Stimulated activated memory B cell treated with anti-CD40 and anti-IgM and Interleukin-4, amounts not matched to agents 10 μg/mL and 1 μg/mL and 100 μg/mL, for 72 hours (primary cell): ENCODE measurements at regions not wholly inside any gene's neighbourhood (a gene's known extent, or its start where the extent isn't known, plus 50 kb on each side); places are given as distances from the start of the nearest gene placed in this dataset.

Experiments used
- ATAC-seq: fragments of 150-1000 bp; cut with Tn5 transposase; 2 replicates; pipeline ENCODE4 v1.10.0; 2021
- H3K27ac Mint-ChIP-seq: one replicate; pipeline ENCODE4 v1.8.0; 2022; ENCODE audit warnings: mild to moderate bottlenecking, mixed read lengths
- H3K27me3 Mint-ChIP-seq: one replicate; pipeline ENCODE4 v1.8.0; 2022; ENCODE audit warnings: mixed read lengths
- H3K36me3 Mint-ChIP-seq: one replicate; pipeline ENCODE4 v1.8.0; 2022; ENCODE audit warnings: mixed read lengths
- H3K4me1 Mint-ChIP-seq: one replicate; pipeline ENCODE4 v1.8.0; 2022; ENCODE audit warnings: mixed read lengths
- H3K4me3 Mint-ChIP-seq: one replicate; pipeline ENCODE4 v1.8.0; 2022; ENCODE audit warnings: mild to moderate bottlenecking, moderate library complexity, mixed read lengths
- H3K9me3 Mint-ChIP-seq: one replicate; pipeline ENCODE4 v1.8.0; 2022; ENCODE audit warnings: mixed read lengths

- peaks cover 32% of the 10 kb centered on the region for H3K27me3 Mint-ChIP-seq
- no peak overlapping the region for H3K27ac Mint-ChIP-seq
These were observed 522.6 kb downstream of the QKI start for GRCh38 chr6:163937071-163937470.

GRCh38 chr6:163935158-163935762 is 520.7 kb downstream of the QKI start:
- no peak for ATAC-seq
- peaks cover 16% of the 10 kb centered on the region for H3K27me3 Mint-ChIP-seq

More at GRCh38 chr6:163937071-163937470, 522.6 kb downstream of the QKI start:
- no peaks in the 10 kb centered on the region for H3K36me3 Mint-ChIP-seq
- no peaks in the 10 kb centered on the region for H3K4me1 Mint-ChIP-seq
- H3K9me3 Mint-ChIP-seq = no peaks in the 10 kb centered on the region
- no peak overlapping the region for H3K4me3 Mint-ChIP-seq
- ATAC-seq = no peak

GRCh38 chr6:163930012-163930411 is 515.5 kb downstream of the QKI start:
- Mint-ChIP-seq H3K27me3 (peaks cover 10% of the 10 kb centered on the region), H3K4me1 (no peaks in the 10 kb centered on the region)

More at GRCh38 chr6:163935158-163935762, 520.7 kb downstream of the QKI start:
- Mint-ChIP-seq H3K4me3 (no peak overlapping the region), H3K36me3 (no peaks in the 10 kb centered on the region), H3K9me3 (no peaks in the 10 kb centered on the region), H3K27ac (no peak overlapping the region), H3K4me1 (no peaks in the 10 kb centered on the region)

GRCh38 chr6:163929538-163929937 is 515.0 kb downstream of the QKI start:
- Mint-ChIP-seq H3K27me3 (peaks cover 10% of the 10 kb centered on the region), H3K4me1 (no peaks in the 10 kb centered on the region), H3K9me3 (no peaks in the 10 kb centered on the region), H3K27ac (no peak overlapping the region), H3K36me3 (no peaks in the 10 kb centered on the region), H3K4me3 (no peak overlapping the region)
- no peak for ATAC-seq

More at GRCh38 chr6:163930012-163930411, 515.5 kb downstream of the QKI start:
- Mint-ChIP-seq H3K36me3 (no peaks in the 10 kb centered on the region), H3K4me3 (no peak overlapping the region), H3K9me3 (no peaks in the 10 kb centered on the region), H3K27ac (no peak overlapping the region)
- ATAC-seq = no peak

GRCh38 chr6:163926642-163927041 is 512.1 kb downstream of the QKI start:
- Mint-ChIP-seq H3K4me1 (no peaks in the 10 kb centered on the region), H3K27ac (no peak overlapping the region), H3K27me3 (no peaks in the 10 kb centered on the region), H3K4me3 (no peak overlapping the region), H3K9me3 (peaks cover 3% of the 10 kb centered on the region), H3K36me3 (no peaks in the 10 kb centered on the region)
- no peak for ATAC-seq

- Mint-ChIP-seq H3K27me3 (no peaks in the 10 kb centered on the region), H3K9me3 (peaks cover 3% of the 10 kb centered on the region), H3K4me1 (no peaks in the 10 kb centered on the region), H3K36me3 (no peaks in the 10 kb centered on the region), H3K27ac (no peak overlapping the region), H3K4me3 (no peak overlapping the region)
- no peak for ATAC-seq
These were observed 511.3 kb downstream of the QKI start for GRCh38 chr6:163925839-163926238.

GRCh38 chr6:163923658-163924411 is 509.3 kb downstream of the QKI start:
- Mint-ChIP-seq H3K4me3 (no peak overlapping the region), H3K36me3 (no peaks in the 10 kb centered on the region), H3K27me3 (peaks cover 8% of the 10 kb centered on the region), H3K9me3 (peaks cover 3% of the 10 kb centered on the region), H3K4me1 (no peaks in the 10 kb centered on the region), H3K27ac (no peak overlapping the region)
- ATAC-seq = no peak

GRCh38 chr6:163922562-163922961 is 508.0 kb downstream of the QKI start:
- no peaks in the 10 kb centered on the region for H3K4me1 Mint-ChIP-seq
- H3K27me3 Mint-ChIP-seq = peaks cover 17% of the 10 kb centered on the region
- no peak for ATAC-seq
- H3K27ac Mint-ChIP-seq = no peak overlapping the region
- H3K9me3 Mint-ChIP-seq = peaks cover 3% of the 10 kb centered on the region
- no peaks in the 10 kb centered on the region for H3K36me3 Mint-ChIP-seq
- no peak overlapping the region for H3K4me3 Mint-ChIP-seq

- Mint-ChIP-seq H3K27ac (no peak overlapping the region), H3K4me1 (no peaks in the 10 kb centered on the region), H3K4me3 (no peak overlapping the region), H3K27me3 (peaks cover 17% of the 10 kb centered on the region), H3K9me3 (peaks cover 3% of the 10 kb centered on the region), H3K36me3 (no peaks in the 10 kb centered on the region)
- no peak for ATAC-seq
These were observed 505.1 kb downstream of the QKI start for GRCh38 chr6:163919652-163920051.

GRCh38 chr6:163916315-163917081 is 502.0 kb downstream of the QKI start:
- ATAC-seq = no peak
- H3K4me1 Mint-ChIP-seq = no peaks in the 10 kb centered on the region
- no peaks in the 10 kb centered on the region for H3K36me3 Mint-ChIP-seq
- no peaks in the 10 kb centered on the region for H3K9me3 Mint-ChIP-seq
- no peak overlapping the region for H3K4me3 Mint-ChIP-seq
- no peak overlapping the region for H3K27ac Mint-ChIP-seq
- peaks cover 17% of the 10 kb centered on the region for H3K27me3 Mint-ChIP-seq

- ATAC-seq = no peak
- H3K36me3 Mint-ChIP-seq = no peaks in the 10 kb centered on the region
- no peaks in the 10 kb centered on the region for H3K4me1 Mint-ChIP-seq
- no peaks in the 10 kb centered on the region for H3K9me3 Mint-ChIP-seq
- H3K27ac Mint-ChIP-seq = no peak overlapping the region
- no peak overlapping the region for H3K4me3 Mint-ChIP-seq
- peaks cover 26% of the 10 kb centered on the region for H3K27me3 Mint-ChIP-seq
These were observed 500.6 kb downstream of the QKI start for GRCh38 chr6:163915131-163915530.

GRCh38 chr6:163913045-163913444 is 498.5 kb downstream of the QKI start:
- no peak for ATAC-seq

GRCh38 chr6:163906006-163906710 is 491.6 kb downstream of the QKI start:
- Mint-ChIP-seq H3K36me3 (no peaks in the 10 kb centered on the region), H3K4me3 (no peak overlapping the region), H3K9me3 (no peaks in the 10 kb centered on the region), H3K27ac (no peak overlapping the region), H3K4me1 (no peaks in the 10 kb centered on the region), H3K27me3 (peaks cover 35% of the 10 kb centered on the region)
- ATAC-seq = no peak

More at GRCh38 chr6:163913045-163913444, 498.5 kb downstream of the QKI start:
- no peak overlapping the region for H3K4me3 Mint-ChIP-seq
- no peaks in the 10 kb centered on the region for H3K36me3 Mint-ChIP-seq
- no peaks in the 10 kb centered on the region for H3K4me1 Mint-ChIP-seq
- H3K27me3 Mint-ChIP-seq = peaks cover 17% of the 10 kb centered on the region
- H3K27ac Mint-ChIP-seq = no peak overlapping the region
- no peaks in the 10 kb centered on the region for H3K9me3 Mint-ChIP-seq

GRCh38 chr6:163904186-163904585 is 489.7 kb downstream of the QKI start:
- Mint-ChIP-seq H3K4me1 (no peaks in the 10 kb centered on the region), H3K36me3 (no peaks in the 10 kb centered on the region), H3K27ac (no peak overlapping the region), H3K4me3 (no peak overlapping the region), H3K27me3 (peaks cover 26% of the 10 kb centered on the region), H3K9me3 (no peaks in the 10 kb centered on the region)
- ATAC-seq = no peak

- no peak overlapping the region for H3K4me3 Mint-ChIP-seq
- H3K9me3 Mint-ChIP-seq = no peaks in the 10 kb centered on the region
- peaks cover 24% of the 10 kb centered on the region for H3K27me3 Mint-ChIP-seq
- H3K27ac Mint-ChIP-seq = no peak overlapping the region
- no peaks in the 10 kb centered on the region for H3K36me3 Mint-ChIP-seq
- no peak for ATAC-seq
- H3K4me1 Mint-ChIP-seq = no peaks in the 10 kb centered on the region
These were observed 489.0 kb downstream of the QKI start for GRCh38 chr6:163903541-163903940.
